ENCODE measurements at regions not wholly inside any gene's neighbourhood (a gene's known extent, or its start where the extent isn't known, plus 50 kb on each side); places are given as distances from the start of the nearest gene placed in this dataset.

DNA sequence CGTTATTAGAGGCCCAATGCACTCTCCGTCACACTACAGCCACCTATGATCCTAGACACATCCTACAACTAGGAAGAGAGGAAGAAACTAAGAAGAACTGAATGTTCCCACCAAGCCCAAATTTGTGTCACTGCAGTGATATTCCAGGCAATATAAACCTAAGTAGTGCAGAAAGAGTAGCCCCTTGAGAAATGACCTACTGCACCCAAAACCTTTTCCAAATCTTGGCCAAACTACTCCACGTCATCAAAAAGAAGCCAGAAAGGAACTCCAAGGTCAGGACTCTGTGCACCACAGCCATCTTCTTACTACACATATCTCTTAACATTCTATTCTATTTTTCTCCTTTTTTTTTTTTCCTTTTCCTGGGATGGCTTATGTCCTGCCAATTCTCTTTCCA, 60.2 kb downstream of the ADAMTS1 start:
- no peak for DNase-seq

DNA sequence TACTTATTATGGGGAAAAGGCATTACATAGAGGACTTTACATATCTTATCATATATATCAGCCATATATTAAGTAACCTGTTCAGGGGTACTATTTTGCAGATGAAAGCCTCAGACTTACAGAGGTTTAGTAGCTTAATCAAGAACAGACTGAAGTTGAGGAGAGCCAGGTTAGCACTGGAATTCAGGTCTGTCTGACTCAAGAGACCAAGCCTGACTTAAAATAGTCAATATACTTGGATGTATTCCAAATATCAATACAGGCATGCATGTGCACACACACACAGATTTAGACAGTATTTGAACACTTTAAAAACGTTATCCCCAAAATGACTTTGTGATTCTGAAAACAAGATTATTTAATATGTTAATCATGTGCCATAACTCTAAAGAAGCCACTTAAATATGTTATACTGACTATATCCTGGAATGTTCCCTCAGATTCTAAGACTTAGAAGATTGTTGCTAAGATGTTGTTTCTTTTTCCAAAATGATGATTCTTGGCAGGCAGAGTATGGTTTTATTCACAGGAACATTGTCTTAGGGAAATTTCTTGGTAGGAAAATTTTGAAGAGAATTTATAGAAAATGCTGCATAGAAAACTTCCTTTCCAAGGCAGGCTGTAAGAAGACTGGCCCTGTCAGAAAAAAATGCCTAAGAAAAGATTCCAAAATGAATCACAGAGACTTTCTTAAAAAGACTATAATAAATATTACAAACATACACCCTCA, 61.6 kb downstream of the ADAMTS1 start:
- DNase-seq = no peak

GRCh38 chr21:26782747-26783146, 62.5 kb downstream of the ADAMTS1 start:
- DNase-seq = no peak

DNA sequence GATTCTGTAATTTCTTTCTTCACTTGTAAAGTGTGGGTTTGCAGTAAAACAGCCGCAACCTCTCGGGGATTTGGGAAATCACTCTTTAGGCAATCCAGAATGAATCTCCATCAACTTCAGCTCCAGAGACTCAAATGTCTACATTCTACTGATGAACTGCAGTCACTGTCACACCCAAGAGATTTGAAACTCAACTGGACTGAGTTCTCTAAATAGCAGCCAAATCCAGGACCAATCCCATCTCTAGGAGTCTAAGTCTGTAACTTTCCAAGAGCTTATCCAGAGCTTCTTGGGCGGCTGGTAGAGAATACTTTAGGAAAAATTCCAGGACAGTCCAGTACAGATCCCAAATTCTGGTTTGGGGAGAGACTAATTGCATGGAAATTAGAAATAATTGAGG, 62.9 kb downstream of the ADAMTS1 start:
- no peak for DNase-seq

GRCh38 chr21:26781331-26781730, 63.9 kb downstream of the ADAMTS1 start:
- no peak for DNase-seq

DNA sequence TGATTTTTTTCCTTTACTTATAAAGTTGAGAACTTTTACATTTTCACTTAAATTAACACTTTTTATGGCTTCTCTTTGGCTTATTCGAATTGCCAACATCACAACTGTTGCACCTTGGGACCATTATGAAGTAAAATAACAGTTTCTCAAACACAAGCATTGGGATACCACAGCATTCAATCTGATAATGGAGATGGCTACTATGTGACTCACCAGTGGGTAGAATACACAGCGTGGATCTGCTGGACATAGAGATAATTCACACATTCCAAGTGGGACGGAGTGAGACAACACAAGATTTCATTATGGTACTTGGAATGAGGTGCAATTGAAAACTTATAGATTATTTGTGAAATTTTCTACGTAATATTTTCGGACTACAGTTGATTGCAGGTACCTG, 68.0 kb downstream of the ADAMTS1 start:
- no peak for DNase-seq

DNA sequence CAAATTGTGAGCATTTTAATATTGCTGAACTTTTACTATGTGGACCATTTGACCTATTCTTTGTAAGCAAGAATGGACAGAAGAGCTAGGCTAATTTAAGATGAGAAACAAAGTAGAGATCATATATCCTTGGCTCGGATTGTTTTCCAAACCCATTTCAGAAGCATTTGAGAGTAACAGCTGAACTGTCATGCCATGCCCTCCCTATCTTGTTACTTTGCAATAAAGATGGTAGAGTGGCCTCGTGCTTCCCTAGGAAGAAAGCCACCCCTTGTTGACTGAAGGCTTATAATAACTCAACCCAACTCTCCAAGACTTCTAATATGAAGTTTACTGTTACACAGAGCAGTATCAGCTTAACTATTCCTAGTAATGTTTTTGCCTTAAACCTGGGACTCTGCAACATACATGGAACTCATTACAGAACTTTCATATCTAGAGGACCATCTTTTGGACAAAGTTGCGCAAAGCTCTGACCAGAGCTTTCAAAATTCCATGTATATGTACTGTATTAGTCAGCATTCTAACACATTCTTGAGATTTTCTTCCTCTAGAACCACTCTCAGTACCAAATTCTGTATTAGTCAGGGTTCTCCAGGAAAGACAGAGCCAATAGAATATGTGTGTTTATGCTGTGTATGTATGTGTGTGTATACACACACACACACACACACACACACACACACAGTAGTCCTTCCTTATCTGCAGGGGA, 68.7 kb downstream of the ADAMTS1 start:
- no peak for DNase-seq

GRCh38 chr21:26773058-26773457, 72.2 kb downstream of the ADAMTS1 start:
- DNase-seq = no peak

DNA sequence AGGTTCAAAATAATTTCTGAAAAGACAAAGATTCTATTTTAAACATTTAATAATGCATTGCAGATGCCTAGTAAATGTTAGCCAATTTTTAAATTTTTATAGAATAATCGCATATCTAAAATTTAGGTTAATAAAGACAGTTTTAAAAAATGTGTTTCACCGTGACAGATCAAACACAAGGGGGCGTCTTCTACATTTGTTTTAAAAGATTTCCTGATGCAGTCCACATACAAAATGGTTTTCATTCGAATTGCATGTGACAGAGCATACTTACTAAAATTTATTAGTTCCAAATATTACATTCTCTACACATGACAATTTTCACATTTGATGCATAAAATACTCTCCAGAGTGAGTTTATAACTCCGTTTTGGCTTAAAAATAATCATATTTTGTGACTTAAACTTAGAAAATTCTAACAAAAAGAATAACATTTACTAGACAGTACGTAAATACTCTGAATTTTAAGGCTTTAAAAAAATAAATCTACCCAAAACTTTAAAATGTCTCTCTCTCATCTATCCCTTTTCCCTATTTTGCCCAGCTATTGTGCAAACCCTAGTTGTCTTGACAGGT, 75.5 kb downstream of the ADAMTS1 start:
- DNase-seq = no peak

- DNase-seq = no peak
These were observed 78.3 kb downstream of the ADAMTS1 start for GRCh38 chr21:26766826-26767325.

GRCh38 chr21:26761174-26761915, 83.9 kb downstream of the ADAMTS1 start:
- no peak for DNase-seq

- no peak for DNase-seq
These were observed 85.5 kb downstream of the ADAMTS1 start for GRCh38 chr21:26759731-26760130.

DNA sequence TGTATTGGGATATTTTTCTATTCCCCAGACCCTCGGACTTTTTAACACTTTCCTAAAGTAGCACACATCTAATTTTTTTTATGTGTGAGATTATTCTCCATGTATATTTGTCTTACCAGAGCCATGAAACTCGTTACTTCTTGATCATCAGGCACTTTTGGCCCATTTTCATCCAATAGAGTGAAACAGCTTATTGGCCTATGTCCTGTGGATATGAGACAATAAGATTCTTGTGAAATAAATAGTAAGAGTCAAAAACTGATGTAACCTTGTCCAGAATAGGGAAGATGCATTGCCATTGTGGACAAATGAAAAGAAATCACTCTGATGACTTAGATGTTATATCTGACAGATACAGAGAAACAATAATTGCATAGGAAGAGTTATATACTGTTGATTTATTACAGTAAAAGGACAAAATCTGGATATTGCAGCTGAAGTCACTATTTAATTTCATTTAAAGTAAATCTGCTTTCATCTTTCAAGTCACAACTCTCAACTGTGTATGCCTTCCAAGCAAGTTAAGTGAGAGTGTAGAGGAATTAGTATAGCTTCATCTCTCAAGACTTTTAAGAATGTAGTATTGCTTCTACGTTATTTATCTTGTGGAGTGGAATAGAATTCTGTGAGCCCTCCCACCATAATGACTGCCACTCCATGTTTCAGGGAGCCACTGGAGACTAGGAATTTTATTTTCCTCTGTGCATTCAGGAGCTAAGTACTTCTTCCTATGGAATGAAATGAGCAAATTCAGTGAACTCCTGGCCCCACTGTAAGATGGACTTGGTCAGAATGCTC, 86.9 kb downstream of the ADAMTS1 start:
- no peak for DNase-seq

- no peak for DNase-seq
These were observed 88.6 kb downstream of the ADAMTS1 start for GRCh38 chr21:26756491-26757159.

GRCh38 chr21:26754853-26755252, 90.4 kb downstream of the ADAMTS1 start:
- DNase-seq = no peak

GRCh38 chr21:26753822-26754221, 91.4 kb downstream of the ADAMTS1 start:
- DNase-seq = no peak

DNA sequence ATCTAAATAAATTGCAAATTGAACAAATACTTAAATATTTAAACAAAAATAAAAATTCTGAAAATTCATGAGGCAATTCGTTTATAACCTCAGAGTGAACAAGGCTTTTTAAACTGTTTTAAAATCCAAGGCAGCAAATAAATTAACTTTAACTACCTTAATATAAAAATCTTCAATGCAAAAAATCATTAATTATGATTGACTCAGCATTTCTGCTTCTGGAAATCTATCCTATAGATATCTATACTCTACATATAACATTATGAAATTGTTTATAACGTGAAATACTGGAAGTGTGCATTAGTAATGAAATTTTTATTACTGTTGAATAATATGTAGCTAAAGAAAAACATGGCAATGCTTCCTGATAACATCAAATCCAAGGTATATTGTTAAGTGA, 92.4 kb downstream of the ADAMTS1 start:
- DNase-seq = no peak

GRCh38 chr21:26751305-26751704, 93.9 kb downstream of the ADAMTS1 start:
- DNase-seq = no peak

- no peak for DNase-seq
These were observed 97.1 kb downstream of the ADAMTS1 start for GRCh38 chr21:26748066-26748465.

- DNase-seq = no peak
These were observed 98.0 kb downstream of the ADAMTS1 start for GRCh38 chr21:26747216-26747615.

GRCh38 chr21:26743524-26743923, 101.7 kb downstream of the ADAMTS1 start:
- DNase-seq = no peak

DNA sequence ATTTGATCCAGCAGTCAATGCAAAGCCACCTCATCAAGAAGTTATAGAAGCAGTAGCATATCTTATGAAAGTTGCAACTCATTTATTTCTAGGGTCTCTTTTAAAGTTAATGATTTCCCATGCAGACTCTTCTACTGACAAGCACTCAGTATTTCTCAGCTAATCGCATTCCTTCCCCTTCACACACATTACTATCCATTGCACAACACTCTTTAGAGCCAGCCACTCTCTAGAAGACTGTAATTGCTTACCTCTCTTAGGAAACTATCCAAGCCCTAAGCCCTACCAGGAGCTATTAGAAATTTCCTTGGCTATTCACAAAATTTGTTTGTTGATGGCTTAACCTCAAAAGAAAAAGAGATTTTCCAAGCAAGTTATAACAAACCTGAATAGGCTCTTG, 106.0 kb downstream of the ADAMTS1 start:
- no peak for DNase-seq
